ENCODE measurements at regions not wholly inside any gene's neighbourhood (a gene's known extent, or its start where the extent isn't known, plus 50 kb on each side); places are given as distances from the start of the nearest gene placed in this dataset.

DNA sequence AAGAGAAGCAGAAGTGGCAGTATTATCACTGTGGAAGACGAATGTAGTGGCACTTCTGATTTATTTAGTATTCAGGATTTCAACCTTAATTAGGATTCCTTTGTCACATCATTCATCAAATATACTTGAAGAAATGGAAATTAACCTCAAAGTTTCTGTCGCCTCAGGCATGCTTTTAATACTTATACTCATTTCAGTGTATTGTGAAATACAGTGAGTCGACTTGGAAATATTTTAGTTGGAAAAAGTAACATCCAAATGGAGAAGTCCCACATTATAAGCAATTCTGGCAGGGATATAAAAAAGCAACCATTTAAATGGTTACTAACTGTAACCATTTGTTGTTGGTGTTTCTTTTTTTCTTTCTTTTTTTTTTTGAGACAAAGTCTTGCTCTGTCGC lies 648.8 kb downstream of the ARL4A start:
- no peak for DNase-seq

DNA sequence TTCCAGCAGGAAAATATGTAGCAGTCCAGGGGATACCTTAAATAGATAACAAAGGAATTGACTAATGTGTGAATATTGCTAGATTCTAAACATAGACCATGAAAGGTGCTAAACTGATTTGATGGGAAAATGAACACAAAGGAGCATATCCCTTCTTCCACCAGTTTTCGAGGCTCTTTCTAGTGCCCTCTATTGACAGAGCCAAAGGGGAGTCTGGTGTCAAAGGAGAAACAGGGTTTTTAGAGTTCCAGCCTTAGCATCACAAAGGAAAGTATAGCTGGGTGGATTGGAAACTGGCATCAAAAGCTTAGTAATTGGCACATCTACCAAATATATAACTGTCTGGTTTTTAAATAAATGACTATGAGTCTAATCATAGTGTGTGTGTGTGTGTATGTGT lies 636.8 kb downstream of the ETV1 start:
- DNase-seq: no peak

- no peak for DNase-seq
These were observed 629.8 kb downstream of the ETV1 start for GRCh38 chr7:13359656-13360055.

- DNase-seq: no peak
These were observed 602.7 kb downstream of the ETV1 start for GRCh38 chr7:13386741-13387140.

- DNase-seq: no peak
These were observed 581.6 kb downstream of the ETV1 start for GRCh38 chr7:13407911-13408310.

DNA sequence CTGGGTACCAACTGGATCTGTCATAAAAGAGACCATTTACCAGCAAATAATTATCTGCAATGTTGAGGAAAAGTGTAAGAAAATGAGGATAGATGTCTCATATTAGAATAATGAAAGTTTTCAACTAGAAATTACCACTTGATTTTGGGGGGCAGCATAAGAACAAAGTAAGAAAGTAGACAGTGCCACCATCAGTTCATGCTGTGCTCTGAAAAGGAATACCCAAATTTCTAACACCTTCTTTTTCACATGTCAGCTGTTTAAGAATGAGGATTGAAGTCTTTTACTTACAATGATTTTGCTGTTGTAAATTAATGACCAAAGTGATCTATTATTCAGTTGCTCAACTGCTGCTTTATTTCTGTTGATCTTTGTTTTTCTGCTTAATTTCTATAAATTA lies 578.3 kb downstream of the ETV1 start:
- no peak for DNase-seq

- no peak for DNase-seq
These were observed 577.8 kb downstream of the ETV1 start for GRCh38 chr7:13411636-13412035.

DNA sequence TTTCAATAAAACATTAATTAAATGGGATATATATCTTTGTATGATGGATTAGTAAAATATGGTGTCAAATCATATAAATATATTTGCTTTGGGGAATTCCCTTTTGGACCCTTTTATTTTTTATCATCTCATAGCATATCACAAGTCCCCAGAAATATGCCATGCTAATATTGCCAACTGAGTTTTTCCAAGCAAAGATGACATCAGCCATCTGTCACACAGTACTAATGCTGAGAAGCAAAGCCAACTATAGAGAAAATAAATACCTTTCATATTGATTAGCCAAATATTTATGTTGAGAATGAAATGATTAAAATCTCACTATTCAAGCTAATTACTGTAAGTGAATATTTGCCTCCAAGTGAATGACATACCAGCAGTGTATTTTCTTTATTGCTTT lies 575.3 kb downstream of the ETV1 start:
- no peak for DNase-seq

DNA sequence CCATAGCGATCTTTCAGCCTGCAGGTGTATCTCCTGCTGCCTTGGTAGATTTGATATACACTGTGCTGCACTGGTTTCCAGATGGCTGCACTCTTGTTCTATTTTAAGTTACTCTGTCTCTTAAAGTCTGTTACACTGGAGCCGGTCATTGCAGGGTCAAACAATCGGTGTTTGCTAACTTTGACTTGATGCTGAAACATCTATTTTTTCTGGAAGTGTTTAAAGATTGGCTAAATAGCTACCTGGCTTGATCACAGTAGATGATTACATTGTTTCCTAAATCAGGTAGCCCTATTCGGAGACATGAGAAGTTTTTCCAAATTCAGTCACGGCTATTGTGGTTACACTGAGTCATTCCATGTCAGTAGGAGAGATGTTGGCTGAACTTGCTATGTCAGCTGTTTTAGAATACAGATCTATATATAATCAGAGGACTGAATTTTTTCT lies 574.8 kb downstream of the ETV1 start:
- no peak for DNase-seq

- DNase-seq: no peak
These were observed 573.4 kb downstream of the ETV1 start for GRCh38 chr7:13416071-13416470.

DNA sequence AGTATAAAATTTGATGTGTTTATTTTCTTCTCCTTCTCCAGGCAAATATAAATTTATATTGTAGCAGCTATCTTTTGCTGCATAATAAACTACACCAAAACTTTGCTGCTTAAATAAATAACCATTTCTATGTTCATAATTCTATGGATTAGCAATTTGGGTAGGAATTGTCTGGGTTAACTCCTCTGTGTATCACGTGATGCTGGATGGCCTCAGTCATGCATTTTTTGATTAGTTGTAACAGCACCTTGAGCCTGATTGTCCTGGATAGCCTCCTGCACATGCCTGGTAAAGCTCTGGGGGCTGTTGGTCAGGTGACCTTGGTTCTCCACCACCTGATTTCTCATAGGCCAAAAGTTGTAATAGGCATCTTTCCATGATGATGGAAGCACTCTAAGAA lies 572.9 kb downstream of the ETV1 start:
- no peak for DNase-seq

DNA sequence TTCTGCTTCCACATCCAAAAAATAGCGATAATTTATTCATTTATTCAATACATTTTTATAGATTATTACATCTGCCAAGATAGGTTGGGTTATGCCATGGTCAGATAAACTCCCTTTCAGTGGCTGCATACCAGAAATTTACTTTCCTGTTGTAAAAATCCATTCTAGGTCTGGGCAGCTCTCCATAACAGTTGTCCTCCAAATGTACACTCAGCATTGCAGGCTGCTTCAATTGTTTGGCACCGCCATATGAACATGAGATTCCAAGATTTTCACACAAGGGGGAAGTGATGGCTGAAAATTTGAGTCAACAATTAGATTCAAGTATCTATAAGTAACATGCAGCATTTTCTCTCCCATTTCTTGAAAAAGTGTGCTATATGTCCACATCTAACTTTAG lies 568.7 kb downstream of the ETV1 start:
- no peak for DNase-seq

- no peak for DNase-seq
These were observed 567.7 kb downstream of the ETV1 start for GRCh38 chr7:13421776-13422175.

DNA sequence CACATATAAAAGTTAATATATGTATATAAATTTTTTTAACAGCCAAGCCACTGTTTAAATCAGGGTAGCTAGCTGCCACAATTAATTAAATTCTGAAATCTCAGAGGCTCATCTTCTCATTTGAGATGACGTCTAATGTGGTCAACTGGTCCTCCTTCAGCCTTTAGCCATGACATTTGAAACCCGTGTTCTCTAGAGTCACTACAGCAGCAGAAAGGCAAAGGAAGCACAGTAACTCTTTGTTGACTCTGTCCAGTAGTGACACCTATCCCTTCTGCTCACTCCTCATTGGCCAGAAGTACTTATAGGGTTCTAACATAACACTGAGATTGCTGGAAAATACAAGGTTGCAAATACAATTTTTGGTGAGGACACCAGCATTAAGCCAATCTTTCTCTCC lies 555.5 kb downstream of the ETV1 start:
- DNase-seq: no peak

DNA sequence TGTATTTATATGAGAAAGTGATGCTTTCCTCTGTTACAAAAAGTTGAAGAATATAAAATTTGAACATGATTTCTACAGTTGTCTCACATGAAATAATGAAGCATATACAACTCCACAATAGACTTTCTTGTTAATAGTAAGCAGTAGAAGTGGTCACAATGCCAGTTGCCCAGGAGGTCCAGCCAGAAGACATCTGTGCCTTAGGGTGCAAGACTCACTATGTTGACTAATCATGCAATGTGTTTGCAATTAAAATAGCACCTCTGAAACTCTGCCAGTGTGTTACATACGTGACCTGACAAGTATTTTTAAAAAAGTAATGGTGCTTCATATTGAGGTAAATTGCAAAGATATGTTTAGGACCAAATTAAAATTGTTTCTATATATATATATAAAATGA lies 547.2 kb downstream of the ETV1 start:
- no peak for DNase-seq

DNA sequence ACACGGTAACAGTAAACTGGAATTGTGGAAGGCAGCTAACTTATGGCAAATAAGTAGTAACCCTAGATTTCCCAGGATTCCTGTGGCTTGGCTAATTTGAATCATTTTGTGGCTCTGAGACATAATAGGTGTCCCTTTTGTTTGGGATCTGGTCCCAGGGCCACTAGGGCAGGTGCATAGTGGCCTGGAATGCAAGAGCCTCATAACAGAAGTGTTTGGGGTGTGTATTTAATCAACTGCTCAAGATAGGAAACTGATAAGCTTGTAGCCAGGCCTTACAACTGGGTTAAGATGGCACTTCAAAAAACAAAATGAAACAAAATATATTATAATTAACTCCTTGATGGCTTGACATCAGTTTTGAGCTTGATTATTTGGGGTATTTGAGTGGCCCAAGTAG lies 541.8 kb downstream of the ETV1 start:
- no peak for DNase-seq

DNA sequence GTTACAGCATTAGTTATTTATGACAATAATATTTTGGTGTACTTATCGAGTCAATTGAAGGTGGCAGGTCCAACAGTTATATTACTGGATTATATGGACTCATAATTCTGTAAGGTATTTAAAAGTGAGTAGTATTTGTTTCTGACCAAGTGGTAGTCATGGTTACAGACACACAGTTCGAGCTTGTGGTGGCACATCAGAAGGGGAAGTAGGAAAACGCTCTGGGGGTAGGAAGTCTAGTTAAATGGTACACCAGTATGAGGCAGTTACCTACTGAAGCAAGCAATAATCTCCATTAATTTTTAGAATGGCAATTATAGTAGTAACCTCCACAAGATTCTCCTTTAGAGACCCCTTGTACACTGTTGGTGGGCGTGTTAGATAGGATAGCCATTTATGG lies 541.2 kb downstream of the ETV1 start:
- DNase-seq: no peak

DNA sequence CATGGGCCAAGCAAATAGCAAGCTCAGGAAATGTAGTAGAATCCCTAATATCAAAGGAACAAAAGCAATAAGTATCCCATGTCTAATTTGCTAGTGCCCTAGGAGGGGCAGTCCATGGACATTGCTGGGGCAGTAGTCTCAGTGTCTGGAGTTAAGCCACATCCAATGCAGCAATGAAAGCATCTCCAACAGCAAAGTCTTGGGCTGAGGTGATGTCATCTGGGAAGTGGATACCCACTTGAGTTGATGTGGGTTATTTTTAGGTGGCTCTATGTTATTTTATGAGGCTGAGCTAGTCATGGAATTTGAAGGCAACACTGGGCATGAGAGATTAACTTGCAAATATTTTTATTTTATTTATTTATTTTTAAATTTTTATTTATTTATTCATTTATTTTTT lies 540.0 kb downstream of the ETV1 start:
- DNase-seq: no peak

GRCh38 chr7:13454916-13455592 lies 534.4 kb downstream of the ETV1 start:
- no peak for DNase-seq

GRCh38 chr7:13457790-13458189 lies 531.7 kb downstream of the ETV1 start:
- no peak for DNase-seq

DNA sequence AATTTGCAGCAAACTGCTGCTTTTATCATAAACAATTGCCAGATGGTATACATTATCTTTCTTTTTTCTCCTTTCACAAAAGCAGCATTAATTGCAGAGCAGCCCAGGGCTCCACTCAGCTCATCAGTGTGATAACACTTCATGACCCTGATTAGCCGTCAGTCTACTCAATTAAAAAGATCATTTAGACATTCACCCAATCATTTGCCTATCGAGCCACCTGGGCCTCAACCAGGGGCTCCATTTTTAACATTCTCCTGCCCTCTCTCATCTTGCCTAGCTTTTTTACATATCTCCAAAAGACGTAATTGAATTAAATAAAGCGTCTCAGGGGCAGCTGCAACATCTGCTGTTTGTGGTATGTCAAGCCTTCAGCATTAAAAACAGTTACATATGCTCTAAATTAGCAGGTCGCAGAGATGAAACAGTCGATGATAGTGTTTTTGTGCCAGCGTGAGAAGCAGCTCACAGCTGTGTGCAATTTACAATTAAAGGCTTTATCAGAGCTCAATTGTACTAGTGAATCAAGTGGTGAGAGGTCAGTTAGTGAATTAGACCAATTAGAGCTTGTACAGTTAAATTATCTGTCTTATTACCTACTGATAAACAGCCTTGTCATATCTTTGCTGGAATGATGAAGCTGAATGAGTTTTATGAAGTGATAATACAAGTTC lies 522.5 kb downstream of the ETV1 start:
- DNase-seq: no peak

GRCh38 chr7:13476881-13477444 lies 512.5 kb downstream of the ETV1 start:
- DNase-seq: no peak

GRCh38 chr7:13489386-13489785 lies 500.1 kb downstream of the ETV1 start:
- no peak for DNase-seq

DNA sequence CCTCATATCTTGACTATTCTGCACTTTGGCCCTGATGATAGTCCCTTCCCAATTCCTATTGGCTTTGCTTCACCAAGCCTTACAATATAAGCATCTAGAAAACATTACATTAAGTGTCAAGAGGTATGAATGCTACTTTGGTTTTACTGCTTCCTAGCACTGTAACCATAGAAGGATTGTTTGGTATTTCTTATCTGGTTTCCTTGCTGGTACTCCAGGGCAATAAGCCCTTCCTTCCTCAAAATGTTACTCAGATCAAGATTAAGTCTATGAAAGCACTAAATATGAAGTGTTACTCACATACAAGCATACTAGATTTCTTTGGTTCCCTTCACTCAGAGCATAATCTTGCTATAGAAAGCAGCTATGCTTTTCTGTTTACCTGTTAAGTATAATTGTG lies 492.5 kb downstream of the ETV1 start:
- no peak for DNase-seq

DNA sequence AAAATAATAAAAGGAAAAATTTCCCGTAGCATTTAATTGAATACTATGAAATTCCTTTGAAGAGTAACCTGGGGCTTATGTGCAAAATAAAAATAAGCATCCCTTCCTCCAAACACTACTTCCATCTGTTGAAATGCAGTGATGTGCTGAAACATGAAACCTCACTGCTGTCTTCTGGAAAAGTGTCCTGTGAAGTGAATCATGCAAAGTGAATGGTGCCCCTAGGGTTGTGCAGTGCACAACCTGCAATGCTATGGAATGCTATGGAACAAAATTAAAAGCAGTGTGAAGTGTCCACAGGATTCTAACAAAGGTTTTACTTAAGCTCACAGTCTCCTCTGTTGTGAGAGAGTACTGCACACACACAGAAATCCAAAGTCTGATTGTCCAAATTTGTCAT lies 480.9 kb downstream of the ETV1 start:
- DNase-seq: no peak

Measured in stimulated activated CD4-positive, alpha-beta T cell treated with anti-CD3 and anti-CD28 coated beads, Interleukin-4, amount 100 ng/mL, for 24 hours (primary cell).